ENCODE measurements at regions not wholly inside any gene's neighbourhood (a gene's known extent, or its start where the extent isn't known, plus 50 kb on each side); places are given as distances from the start of the nearest gene placed in this dataset.

DNA sequence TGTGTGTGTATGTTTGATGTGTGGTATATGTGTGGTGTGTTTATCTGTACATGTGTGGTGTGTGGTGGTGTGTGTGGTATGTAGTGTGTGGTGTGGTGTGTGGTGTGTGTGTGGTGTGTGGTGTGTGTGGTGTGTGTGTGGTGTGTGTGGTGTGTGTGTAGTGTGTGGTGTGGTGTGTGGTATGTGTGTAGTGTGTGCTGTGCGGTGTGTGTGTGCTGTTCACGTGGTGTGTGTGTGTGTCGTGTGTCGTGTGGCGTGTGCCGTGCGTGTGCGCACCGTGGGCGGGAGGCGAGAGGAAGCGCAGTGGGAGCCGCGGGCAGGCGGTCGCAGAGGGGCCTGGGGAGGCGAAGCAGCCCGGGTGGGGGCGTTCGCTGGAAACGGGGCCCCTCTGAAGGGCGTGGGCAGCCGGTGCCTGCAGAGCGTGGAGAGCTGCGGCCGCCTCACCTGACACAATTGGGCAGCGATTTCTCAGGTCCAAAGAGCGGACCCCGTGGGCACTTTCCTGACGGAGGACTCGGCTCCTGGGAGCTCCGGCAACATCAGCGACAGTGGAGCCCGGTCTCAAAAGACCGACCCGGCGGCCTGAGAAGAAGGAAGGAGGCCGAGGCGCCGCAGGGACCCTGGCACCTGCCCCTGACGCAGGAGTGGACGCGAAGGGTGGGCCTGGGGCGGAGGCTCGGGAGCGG, 741.1 kb upstream of the SALL3 start:
- TF ChIP-seq, protein P1, sequence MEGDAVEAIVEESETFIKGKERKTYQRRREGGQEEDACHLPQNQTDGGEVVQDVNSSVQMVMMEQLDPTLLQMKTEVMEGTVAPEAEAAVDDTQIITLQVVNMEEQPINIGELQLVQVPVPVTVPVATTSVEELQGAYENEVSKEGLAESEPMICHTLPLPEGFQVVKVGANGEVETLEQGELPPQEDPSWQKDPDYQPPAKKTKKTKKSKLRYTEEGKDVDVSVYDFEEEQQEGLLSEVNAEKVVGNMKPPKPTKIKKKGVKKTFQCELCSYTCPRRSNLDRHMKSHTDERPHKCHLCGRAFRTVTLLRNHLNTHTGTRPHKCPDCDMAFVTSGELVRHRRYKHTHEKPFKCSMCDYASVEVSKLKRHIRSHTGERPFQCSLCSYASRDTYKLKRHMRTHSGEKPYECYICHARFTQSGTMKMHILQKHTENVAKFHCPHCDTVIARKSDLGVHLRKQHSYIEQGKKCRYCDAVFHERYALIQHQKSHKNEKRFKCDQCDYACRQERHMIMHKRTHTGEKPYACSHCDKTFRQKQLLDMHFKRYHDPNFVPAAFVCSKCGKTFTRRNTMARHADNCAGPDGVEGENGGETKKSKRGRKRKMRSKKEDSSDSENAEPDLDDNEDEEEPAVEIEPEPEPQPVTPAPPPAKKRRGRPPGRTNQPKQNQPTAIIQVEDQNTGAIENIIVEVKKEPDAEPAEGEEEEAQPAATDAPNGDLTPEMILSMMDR (IDR thresholded peaks at IDR 0.05; ENCODE audit: low read depth, low read length), result no peak
- DNase-seq (ENCODE audit: low read depth, low spot score), result no peak
- H3K4me3 ChIP-seq (ENCODE audit: low read depth, low read length), result no peak overlapping the region
- in situ Hi-C loops (cut with HindIII; ENCODE audit: low sequenced_read_pairs), result no loop called here

DNA sequence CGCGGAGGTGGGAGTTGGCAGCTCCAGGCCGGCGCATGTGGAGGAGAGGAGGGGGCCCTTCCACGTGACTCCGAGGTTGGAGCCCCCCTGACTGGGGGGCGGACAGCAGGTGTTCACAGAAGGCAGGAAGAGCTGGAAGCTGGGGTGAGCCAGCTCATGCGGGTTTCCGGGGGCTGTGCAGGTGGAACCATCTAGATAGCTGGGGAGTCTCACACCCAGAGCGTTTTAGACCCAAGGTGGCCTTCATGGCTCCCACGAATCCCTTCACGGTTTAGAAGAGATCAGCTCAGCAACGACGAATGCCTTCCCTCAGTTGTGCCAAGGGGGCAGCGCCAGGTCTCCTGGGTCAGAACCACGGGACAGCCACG, 740.5 kb upstream of the SALL3 start:
- TF ChIP-seq, protein P1 (IDR thresholded peaks at IDR 0.05; ENCODE audit: low read depth, low read length), result no peak
- H3K4me3 ChIP-seq (ENCODE audit: low read depth, low read length), result no peak overlapping the region
- in situ Hi-C loops (cut with HindIII; ENCODE audit: low sequenced_read_pairs), result no loop called here
- DNase-seq (ENCODE audit: low read depth, low spot score), result no peak

DNA sequence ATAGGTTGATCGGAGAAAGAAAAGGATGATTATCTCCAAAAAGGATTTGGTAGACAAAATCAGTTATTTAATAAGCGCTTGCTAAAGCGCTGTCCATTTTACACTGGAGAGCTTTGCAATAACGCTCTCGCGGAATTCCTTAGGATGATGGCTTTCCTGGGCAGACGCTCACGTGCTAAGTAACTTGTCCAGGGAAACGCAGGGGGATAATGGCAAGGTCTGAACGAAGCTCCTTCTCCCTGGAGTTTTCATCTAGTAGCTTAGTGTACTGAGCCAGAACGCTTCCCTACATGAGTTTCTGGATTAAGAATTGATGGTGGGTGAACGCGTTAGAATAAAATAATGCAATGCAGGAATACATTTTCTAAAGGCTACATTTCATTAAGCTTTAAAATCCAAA, 739.5 kb upstream of the SALL3 start:
- TF ChIP-seq, protein P1 (IDR thresholded peaks at IDR 0.05; ENCODE audit: low read depth, low read length), result no peak
- in situ Hi-C loops (cut with HindIII; ENCODE audit: low sequenced_read_pairs), result no loop called here
- DNase-seq (ENCODE audit: low read depth, low spot score), result no peak
- no peak overlapping the region for H3K4me3 ChIP-seq (ENCODE audit: low read depth, low read length)

DNA sequence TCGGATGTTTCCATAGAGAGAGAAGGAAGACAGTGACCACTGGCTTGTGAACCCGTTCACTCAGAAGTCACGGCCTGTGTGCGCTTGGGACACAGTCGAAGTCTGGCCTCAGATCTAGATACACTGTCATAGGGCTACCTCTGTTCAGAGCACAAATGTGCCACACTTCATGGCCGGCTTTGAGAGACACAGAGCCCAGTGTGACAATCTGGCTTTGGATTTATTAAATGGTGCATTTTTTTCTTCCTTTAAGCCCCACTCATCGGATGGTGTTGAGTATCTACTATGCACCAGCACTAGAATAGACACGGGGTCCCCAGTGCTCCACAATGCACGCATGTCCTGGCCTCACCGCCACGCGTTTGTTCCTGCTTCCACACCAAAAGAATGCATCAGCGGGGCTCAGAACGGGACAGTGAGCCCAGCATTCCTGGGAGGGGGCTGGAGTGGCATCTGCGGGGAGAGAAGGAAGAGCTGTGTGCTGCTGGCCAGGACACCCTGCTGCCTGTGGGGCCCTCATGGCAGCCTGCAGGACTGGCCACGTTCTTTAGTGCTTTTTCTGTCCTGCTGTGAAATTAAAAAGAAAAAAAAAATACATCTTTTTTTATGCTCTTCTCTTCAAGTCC, 738.9 kb upstream of the SALL3 start:
- no peak overlapping the region for H3K4me3 ChIP-seq (ENCODE audit: low read depth, low read length)
- in situ Hi-C loops (cut with HindIII; ENCODE audit: low sequenced_read_pairs), result no loop called here
- DNase-seq (ENCODE audit: low read depth, low spot score), result no peak
- TF ChIP-seq, protein P1 (IDR thresholded peaks at IDR 0.05; ENCODE audit: low read depth, low read length), result no peak

DNA sequence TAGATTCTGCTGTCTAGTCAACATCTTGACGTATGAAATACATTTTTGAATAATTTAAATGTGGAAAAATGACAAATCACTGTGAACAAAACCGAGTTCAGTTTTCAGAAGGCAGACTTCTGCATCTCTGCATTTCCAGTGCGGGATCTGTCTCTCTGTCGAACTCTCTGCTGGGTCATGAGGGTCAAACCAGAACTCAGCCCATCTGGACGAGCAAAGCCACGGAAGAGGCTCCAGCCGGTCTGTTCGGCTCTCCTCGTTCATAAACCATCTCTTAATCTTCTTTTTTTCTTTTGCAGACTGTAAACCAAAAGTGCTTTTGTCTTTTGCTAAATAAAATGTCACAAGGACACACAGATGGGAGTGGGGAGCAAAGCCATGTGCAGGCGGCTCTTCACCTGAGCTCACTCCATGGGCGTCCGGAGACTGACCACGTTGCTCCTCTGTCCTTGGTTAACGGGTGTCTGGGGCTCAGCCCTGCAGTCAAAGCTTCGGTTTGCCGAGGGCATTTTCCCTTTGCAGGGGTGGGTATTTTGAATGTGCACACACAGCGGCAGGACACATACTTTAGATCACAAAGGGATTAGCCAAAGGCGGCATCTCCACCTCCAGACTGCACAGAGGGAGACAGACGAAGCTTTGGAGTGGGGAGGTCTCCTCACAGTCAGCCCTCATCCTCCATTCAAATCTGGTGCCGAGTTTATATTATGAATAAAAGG, 737.9 kb upstream of the SALL3 start:
- DNase-seq (ENCODE audit: low read depth, low spot score), result no peak
- TF ChIP-seq, protein P1 (IDR thresholded peaks at IDR 0.05; ENCODE audit: low read depth, low read length), result no peak
- in situ Hi-C loops (cut with HindIII; ENCODE audit: low sequenced_read_pairs), result no loop called here
- H3K4me3 ChIP-seq (ENCODE audit: low read depth, low read length), result no peak overlapping the region

DNA sequence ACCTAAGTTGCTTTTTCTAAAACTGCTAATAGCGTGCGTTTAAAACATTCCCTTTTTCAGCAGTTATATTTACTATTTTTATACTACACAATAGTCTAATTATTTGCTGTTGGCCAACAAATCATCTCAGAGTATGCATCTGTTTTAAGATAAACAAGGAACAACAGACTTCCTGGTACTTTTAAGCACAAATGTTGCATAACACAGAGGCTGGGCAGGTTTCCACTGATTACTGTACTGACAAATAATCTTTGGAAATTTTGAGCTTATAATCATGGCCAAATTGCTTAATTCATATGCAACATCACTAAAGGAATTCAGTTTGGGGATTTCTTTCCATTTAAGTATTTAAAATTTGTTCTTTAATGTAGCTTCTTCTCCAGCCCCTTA, 737.4 kb upstream of the SALL3 start:
- no peak overlapping the region for H3K4me3 ChIP-seq (ENCODE audit: low read depth, low read length)
- TF ChIP-seq, protein P1 (IDR thresholded peaks at IDR 0.05; ENCODE audit: low read depth, low read length), result no peak
- in situ Hi-C loops (cut with HindIII; ENCODE audit: low sequenced_read_pairs), result no loop called here
- DNase-seq (ENCODE audit: low read depth, low spot score), result no peak

All from astrocyte of the spinal cord (primary cell).